Pons (tissue), 1 donor: ENCODE measurements at regions not wholly inside any gene's neighbourhood (a gene's known extent, or its start where the extent isn't known, plus 50 kb on each side); places are given as distances from the start of the nearest gene placed in this dataset.
"Not testable (repeated sequence)": the region's sequence is repeated elsewhere in the genome, so short reads cannot be mapped to it uniquely, and the experiment has no call there.

ENCODE experiments used
- DNase-seq: peaks from one replicate; pipeline ENCODE4 v3.0.0-alpha.2; 2016; ENCODE audit warnings: low spot score

DNA sequence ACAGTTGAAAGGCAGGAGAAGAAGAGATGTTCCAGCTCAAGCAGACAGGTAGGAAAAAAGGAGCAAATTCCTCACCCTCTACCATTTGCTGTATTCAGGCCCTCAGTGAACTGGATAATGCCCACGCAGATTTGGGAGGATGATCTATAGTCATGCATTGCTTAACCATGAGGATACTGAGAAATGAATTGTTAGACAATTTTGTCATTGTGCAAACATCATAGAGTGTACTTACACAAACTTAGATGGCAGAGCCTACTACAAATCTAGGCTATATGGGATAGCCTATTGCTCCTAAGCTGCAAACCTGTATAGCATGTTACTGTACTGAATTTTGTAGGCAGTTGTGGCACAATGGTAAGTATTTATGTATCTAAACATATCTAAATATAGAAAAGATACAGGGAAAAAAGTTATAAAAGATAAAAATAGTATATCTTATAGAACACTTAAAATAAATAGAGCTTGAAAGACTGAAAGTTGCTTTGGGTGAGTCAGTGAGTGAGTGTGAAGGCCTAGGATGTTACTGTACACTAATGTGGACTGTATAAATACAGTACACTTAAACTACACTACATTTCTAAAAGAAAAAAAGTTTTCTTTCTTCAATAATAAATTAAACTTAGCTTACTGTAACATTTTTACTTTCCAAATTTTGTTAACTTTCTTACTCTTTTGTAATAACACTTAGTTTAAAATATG lies 672.3 kb downstream of the UTRN start:
- DNase-seq: no peak

- no peak for DNase-seq
Measured at GRCh38 chr6:144969154-144969553, 684.0 kb downstream of the UTRN start.

- peak; percentile 8 for DNase-seq
Measured at GRCh38 chr6:144969602-144970272, 684.6 kb downstream of the UTRN start.

DNA sequence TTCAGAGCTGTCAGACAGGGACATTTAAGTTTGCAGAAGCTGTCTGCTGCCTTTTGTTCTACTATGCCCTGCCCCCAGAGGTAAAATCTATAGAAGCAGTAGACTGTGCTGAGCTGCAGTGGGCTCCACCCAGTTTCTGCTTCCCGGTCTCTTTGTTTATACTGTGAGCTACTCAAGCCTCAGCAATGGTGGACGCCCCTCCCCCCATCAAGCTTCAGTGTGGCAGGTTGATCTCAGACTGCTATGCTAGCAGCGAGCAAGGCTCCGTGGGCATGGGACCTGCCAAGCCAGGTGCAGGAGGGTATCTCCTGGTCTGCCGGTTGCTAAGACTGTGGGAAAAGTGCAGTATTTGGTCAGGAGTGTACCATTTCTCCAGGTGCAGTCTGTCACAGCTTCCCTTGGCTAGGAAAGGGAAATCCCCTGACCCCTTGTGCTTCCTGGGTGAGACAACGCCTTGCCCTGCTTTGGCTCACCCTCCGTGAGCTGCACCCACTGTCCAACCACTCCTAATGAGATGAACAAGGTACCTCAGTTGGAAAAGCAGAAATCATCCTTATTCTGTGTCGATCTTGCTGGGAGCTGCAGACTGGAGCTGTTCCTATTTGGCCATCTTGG lies 692.2 kb downstream of the UTRN start:
- DNase-seq: not testable (repeated sequence)

- no peak for DNase-seq
Measured at GRCh38 chr6:144978208-144978607, 693.1 kb downstream of the UTRN start.

GRCh38 chr6:144986271-144986670 lies 701.1 kb downstream of the UTRN start:
- DNase-seq: no peak

- no peak for DNase-seq
Measured at GRCh38 chr6:144989319-144990107, 704.4 kb downstream of the UTRN start.

DNA sequence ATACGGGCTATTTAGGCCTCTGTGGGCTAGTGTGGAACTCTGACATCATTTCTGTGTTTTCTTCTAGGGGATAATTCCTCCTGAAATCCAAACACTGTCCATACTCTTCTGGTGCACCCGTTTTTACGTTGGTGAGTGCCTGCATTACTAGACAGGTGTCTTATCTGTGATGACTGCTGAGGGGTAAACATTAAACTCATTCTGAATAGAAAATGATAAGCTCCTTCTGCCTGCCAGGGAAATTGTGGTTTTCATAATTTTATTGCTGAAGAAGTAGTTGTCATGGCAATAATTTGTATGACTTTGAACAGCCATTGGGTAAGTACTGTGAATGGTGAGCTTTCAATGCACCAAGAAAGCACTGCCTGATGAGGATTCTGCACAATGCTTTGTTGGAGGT lies 705.6 kb downstream of the UTRN start:
- DNase-seq: no peak

GRCh38 chr6:144993870-144994269 lies 708.7 kb downstream of the UTRN start:
- no peak for DNase-seq

DNA sequence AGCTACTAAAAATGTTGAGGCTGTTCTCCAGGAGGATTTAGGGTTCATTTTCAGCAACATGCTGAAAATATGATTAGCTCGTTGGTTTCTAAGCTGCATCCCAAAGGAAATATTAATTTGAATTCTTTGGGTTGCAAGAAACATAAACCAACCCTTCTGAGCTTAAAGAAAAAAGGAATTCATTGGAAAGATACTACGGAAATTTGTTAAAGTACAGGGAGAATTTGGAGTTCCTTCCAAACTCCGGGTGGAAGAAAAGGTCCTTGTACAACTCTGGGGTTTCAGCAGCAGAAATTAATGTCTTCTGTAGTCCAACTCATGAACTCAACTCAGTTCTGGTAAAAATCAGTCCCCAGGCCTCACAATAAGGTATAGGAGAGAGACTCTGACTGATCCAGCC lies 712.9 kb downstream of the UTRN start:
- DNase-seq: no peak

GRCh38 chr6:144999127-144999526 lies 714.0 kb downstream of the UTRN start:
- no peak for DNase-seq

DNA sequence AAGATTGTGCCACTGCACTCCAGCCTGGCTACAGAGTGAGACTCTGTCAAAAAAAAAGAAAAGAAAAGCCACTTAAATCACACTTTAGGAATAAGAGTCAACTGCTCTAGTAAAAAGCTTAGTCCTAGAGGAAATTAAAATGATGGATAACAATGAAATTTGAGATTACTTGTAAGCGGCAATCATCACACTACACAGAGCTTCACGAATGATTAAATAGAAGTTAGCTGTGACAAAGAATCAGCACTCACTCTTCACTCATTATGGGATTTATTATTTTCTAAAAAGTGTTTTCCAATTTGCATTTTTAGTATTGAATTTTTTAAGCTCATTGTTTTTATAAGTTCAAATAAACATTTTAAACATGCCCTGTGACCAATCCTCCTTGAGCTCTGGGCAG lies 718.0 kb downstream of the UTRN start:
- DNase-seq: no peak

DNA sequence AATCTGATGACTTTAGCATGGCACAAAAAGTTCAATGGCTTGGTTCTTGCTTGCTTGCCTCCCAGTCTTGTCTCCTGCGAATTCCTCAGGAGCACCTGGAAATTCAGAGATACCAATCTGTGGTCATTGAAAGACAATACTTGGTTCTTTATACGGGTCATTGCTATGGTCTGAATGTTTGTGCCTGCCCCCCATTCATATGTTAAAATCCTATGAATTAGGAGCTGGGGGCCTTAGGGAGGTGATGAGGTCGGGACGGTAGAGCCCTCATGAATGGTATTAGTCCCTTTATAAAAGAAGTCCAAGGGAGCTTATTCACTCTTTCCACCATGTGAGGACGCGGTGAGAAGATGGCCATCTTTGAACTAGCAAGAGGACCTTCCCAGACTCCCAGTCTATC lies 721.8 kb downstream of the UTRN start:
- no peak for DNase-seq

- no peak for DNase-seq
Measured at GRCh38 chr6:145008715-145009114, 723.6 kb downstream of the UTRN start.

- no peak for DNase-seq
Measured at GRCh38 chr6:145009711-145010110, 724.6 kb downstream of the UTRN start.

- DNase-seq: no peak
Measured at GRCh38 chr6:145012039-145012662, 723.2 kb downstream of the EPM2A start.

DNA sequence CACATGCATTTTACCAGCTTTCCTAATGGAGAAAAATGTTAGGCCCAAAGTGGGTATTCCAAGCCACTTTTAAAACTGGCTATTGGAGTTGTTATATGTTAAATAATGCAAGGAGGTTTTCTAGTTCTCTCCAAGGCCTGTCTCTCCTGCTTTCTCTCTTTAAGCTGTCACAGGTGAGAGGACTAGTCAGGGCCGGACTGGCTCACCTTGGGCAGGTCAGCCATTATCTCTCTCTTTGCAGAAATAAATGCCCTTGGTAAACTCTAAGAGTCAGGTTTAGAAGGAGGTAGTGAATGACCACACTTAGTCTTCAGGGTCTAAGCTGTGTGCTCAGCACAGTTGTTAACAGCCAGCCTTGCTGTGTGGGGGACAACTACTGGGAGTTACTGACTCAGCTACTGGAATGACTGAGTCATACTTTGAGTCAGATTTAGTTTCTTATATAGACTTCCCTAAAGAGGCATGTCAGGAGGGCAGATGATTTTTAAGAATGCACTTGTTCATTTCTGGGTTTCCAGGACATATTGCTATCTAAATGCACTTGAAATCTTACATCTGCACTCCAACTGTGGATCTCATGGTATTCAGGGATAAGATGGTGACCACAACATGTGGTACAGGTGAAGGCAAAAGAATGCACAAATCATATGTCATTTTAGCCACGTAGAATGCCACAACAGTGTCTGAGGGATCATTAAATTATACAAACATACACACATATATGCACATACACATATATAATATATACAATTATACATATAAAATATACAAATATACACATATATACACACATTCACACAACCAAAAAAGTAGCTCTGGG lies 719.4 kb downstream of the EPM2A start:
- DNase-seq: no peak

- no peak for DNase-seq
Measured at GRCh38 chr6:145017051-145017450, 718.3 kb downstream of the EPM2A start.

DNA sequence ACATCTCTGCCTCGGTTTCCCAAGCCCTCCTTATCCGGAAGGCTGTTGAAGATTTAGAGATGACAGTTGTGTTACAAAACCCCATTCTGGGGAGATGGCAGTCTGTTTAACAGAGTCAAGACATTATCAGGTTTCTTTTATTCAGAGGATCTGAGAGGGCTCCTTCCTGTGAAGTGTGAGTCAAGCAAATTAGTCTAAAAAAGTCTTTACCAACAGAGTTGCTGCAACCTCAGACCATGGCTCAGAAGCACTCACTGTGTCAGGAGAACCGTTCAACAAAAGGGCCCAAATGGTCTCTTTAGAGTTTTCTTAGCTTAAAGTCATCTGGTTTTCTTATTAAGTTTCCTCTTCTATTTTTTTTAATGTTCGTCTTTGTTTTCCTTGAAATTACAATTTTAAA lies 717.8 kb downstream of the EPM2A start:
- no peak for DNase-seq

DNA sequence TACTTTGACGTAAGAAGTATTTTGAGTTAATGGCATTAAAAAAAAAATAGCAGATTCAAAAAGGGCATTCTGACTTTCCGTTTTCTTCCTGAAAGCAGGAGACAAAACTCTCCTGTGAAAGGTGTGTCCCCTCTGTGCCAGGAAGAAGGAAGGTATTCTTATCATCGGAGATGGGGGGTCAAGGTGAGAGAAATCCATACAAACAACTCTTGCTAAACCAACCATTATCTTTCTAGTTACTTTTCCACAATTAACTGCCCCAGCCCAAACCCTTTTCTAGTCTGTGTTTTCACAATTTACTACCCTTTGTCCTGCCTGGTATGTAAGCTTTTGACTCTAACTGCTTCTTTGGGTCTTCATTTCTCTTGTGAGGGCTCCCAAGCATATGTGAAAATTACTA lies 717.3 kb downstream of the EPM2A start:
- no peak for DNase-seq

DNA sequence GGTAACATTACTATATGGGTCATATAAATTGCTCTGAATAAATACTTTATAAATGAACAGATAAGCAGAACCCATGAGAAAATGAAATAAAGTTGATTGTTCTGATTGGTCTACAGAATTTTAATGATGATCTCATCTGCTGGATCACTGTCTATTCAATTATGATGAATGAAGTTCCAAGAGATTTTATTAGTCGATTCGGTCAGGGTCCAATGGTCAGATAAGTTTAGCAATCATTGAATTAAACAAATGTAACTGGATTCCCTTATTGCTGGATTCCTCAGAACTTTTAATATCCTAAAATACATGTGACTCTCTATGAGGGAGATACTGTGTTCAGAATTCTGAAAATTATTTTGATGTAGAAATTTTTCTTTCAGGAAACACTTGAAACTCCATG lies 715.2 kb downstream of the EPM2A start:
- no peak for DNase-seq
